ENCODE measurements at regions not wholly inside any gene's neighbourhood (a gene's known extent, or its start where the extent isn't known, plus 50 kb on each side); places are given as distances from the start of the nearest gene placed in this dataset.

GRCh38 chr12:114975640-114976310, 291.8 kb upstream of the TBX3 start:
- TF ChIP-seq EZH2phosphoT487 (IDR thresholded peaks at IDR 0.05; ENCODE audit: insufficient read depth, low read depth), result no peak
- no peak for TF ChIP-seq EZH2 (IDR thresholded peaks at IDR 0.05; ENCODE audit: insufficient read depth, poor library complexity, severe bottlenecking)
- no peaks in the 10 kb centered on the region for H3K36me3 ChIP-seq (ENCODE audit: low read depth)
- H4K20me1 ChIP-seq (ENCODE audit: insufficient read depth), result no peaks in the 10 kb centered on the region
- peaks cover 11% of the 10 kb centered on the region for H3K4me1 ChIP-seq (ENCODE audit: insufficient read depth)
- no peaks in the 10 kb centered on the region for H3K79me2 ChIP-seq (ENCODE audit: insufficient read depth)
- H3K9me2 ChIP-seq (ENCODE audit: insufficient read depth), result 0 out of 2 replicates have a peak, but pooled peaks cover 3% of the 10 kb centered on the region
- H3K4me2 ChIP-seq (ENCODE audit: unreplicated experiment), result no peak overlapping the region
- peak overlapping the region; percentile 35 for H3K27ac ChIP-seq
- no peaks in the 10 kb centered on the region for H3K27me3 ChIP-seq (replicated peaks; ENCODE audit: insufficient read depth)
- H3K9ac ChIP-seq, result no peak overlapping the region
- peaks cover 11% of the 10 kb centered on the region for H3F3A ChIP-seq (ENCODE audit: insufficient read depth)
- 22 to 25% methylated on average over 4 of the region's 4 CpGs for WGBS, 2 experiments (ENCODE audit: low coverage in 1 of 2, low lambda C conversion rate in 2 of 2, missing lambda C conversion rate in 2 of 2)
- in situ Hi-C loops (cut with MboI), result no loop called here
- DNase-seq, result peak; percentile 38
- no peak overlapping the region for H2AFZ ChIP-seq
- H3K4me3 ChIP-seq, result no peak overlapping the region
- no peaks in the 10 kb centered on the region for H3K9me3 ChIP-seq (ENCODE audit: low read depth)

- WGBS, 2 experiments (ENCODE audit: low coverage in 1 of 2, low lambda C conversion rate in 2 of 2, missing lambda C conversion rate in 2 of 2), result 45 to 49% methylated on average over 6 of the region's 6 CpGs
- Histone ChIP-seq H3F3A (ENCODE audit: insufficient read depth) (peaks cover 11% of the 10 kb centered on the region), H3K4me3 (no peak overlapping the region), H3K27ac (no peak overlapping the region), H4K20me1 (ENCODE audit: insufficient read depth) (no peaks in the 10 kb centered on the region), H3K9me3 (ENCODE audit: low read depth) (no peaks in the 10 kb centered on the region), H3K9ac (no peak overlapping the region), H2AFZ (no peak overlapping the region), H3K9me2 (ENCODE audit: insufficient read depth) (0 out of 2 replicates have a peak, but pooled peaks cover 3% of the 10 kb centered on the region), H3K27me3 (replicated peaks; ENCODE audit: insufficient read depth) (no peaks in the 10 kb centered on the region), H3K36me3 (ENCODE audit: low read depth) (no peaks in the 10 kb centered on the region), H3K4me2 (ENCODE audit: unreplicated experiment) (no peak overlapping the region), H3K4me1 (ENCODE audit: insufficient read depth) (peaks cover 11% of the 10 kb centered on the region), H3K79me2 (ENCODE audit: insufficient read depth) (no peaks in the 10 kb centered on the region)
- no peak for DNase-seq
- TF ChIP-seq EZH2phosphoT487 (IDR thresholded peaks at IDR 0.05; ENCODE audit: insufficient read depth, low read depth) (no peak), EZH2 (IDR thresholded peaks at IDR 0.05; ENCODE audit: insufficient read depth, poor library complexity, severe bottlenecking) (no peak)
- in situ Hi-C loops (cut with MboI), result no loop called here
These were observed 291.1 kb upstream of the TBX3 start for GRCh38 chr12:114974826-114975639.

GRCh38 chr12:114974333-114974732, 290.4 kb upstream of the TBX3 start:
- 62 to 72% methylated on average over 2 of the region's 2 CpGs for WGBS, 2 experiments (ENCODE audit: low coverage in 1 of 2, low lambda C conversion rate in 2 of 2, missing lambda C conversion rate in 2 of 2)
- Histone ChIP-seq H3K27ac (no peak overlapping the region), H3K9ac (no peak overlapping the region), H3K9me3 (ENCODE audit: low read depth) (no peaks in the 10 kb centered on the region), H3K9me2 (ENCODE audit: insufficient read depth) (0 out of 2 replicates have a peak, but pooled peaks cover 3% of the 10 kb centered on the region), H3F3A (ENCODE audit: insufficient read depth) (peaks cover 11% of the 10 kb centered on the region), H4K20me1 (ENCODE audit: insufficient read depth) (no peaks in the 10 kb centered on the region), H2AFZ (no peak overlapping the region), H3K4me1 (ENCODE audit: insufficient read depth) (peaks cover 11% of the 10 kb centered on the region), H3K36me3 (ENCODE audit: low read depth) (no peaks in the 10 kb centered on the region), H3K4me2 (ENCODE audit: unreplicated experiment) (no peak overlapping the region), H3K79me2 (ENCODE audit: insufficient read depth) (no peaks in the 10 kb centered on the region), H3K27me3 (replicated peaks; ENCODE audit: insufficient read depth) (no peaks in the 10 kb centered on the region), H3K4me3 (no peak overlapping the region)
- DNase-seq, result no peak
- in situ Hi-C loops (cut with MboI), result no loop called here
- TF ChIP-seq EZH2phosphoT487 (IDR thresholded peaks at IDR 0.05; ENCODE audit: insufficient read depth, low read depth) (no peak), EZH2 (IDR thresholded peaks at IDR 0.05; ENCODE audit: insufficient read depth, poor library complexity, severe bottlenecking) (no peak)

GRCh38 chr12:114968727-114969126, 284.8 kb upstream of the TBX3 start:
- peaks cover 3% of the 10 kb centered on the region; the same call in 1 of the 2 replicates for H3K9me2 ChIP-seq (ENCODE audit: insufficient read depth)
- TF ChIP-seq EZH2 (IDR thresholded peaks at IDR 0.05; ENCODE audit: insufficient read depth, poor library complexity, severe bottlenecking), result no peak
- TF ChIP-seq EZH2phosphoT487 (IDR thresholded peaks at IDR 0.05; ENCODE audit: insufficient read depth, low read depth), result no peak
- H4K20me1 ChIP-seq (ENCODE audit: insufficient read depth), result no peaks in the 10 kb centered on the region
- no peak overlapping the region for H3K27ac ChIP-seq
- H3K4me2 ChIP-seq (ENCODE audit: unreplicated experiment), result no peak overlapping the region
- no peak for DNase-seq
- 59 to 70% methylated on average over 4 of the region's 4 CpGs for WGBS, 2 experiments (ENCODE audit: low coverage in 1 of 2, low lambda C conversion rate in 2 of 2, missing lambda C conversion rate in 2 of 2)
- no peaks in the 10 kb centered on the region for H3F3A ChIP-seq (ENCODE audit: insufficient read depth)
- H3K9me3 ChIP-seq (ENCODE audit: low read depth), result no peaks in the 10 kb centered on the region
- H3K36me3 ChIP-seq (ENCODE audit: low read depth), result no peaks in the 10 kb centered on the region
- H3K27me3 ChIP-seq (replicated peaks; ENCODE audit: insufficient read depth), result no peaks in the 10 kb centered on the region
- no peak overlapping the region for H2AFZ ChIP-seq
- H3K4me1 ChIP-seq (ENCODE audit: insufficient read depth), result no peaks in the 10 kb centered on the region
- no peak overlapping the region for H3K4me3 ChIP-seq
- in situ Hi-C loops (cut with MboI), result no loop called here
- no peaks in the 10 kb centered on the region for H3K79me2 ChIP-seq (ENCODE audit: insufficient read depth)
- no peak overlapping the region for H3K9ac ChIP-seq

All from GM23248 (cell line).